GM12878 (cell line): ENCODE measurements at regions not wholly inside any gene's neighbourhood (a gene's known extent, or its start where the extent isn't known, plus 50 kb on each side); places are given as distances from the start of the nearest gene placed in this dataset.

Experiments used
- ATAC-seq: fragments of 200-7000 bp; cut with Tn5 transposase; 3 replicates; pipeline ENCODE4 v1.9.1; 2020; ENCODE audit warnings: mild to moderate bottlenecking, moderate library complexity
- BruUV-seq: library from RNA; stranded (reverse); fragments of 400-500 nt; replicated peaks from 2 replicates; lab custom pipeline; 2021; lab: Mats Ljungman, UMichigan
- CTCF ChIA-PET: fragments of 300-600 bp; sonication (Branson Sonifier 250); formaldehyde crosslinking; extraction: SDS; loops from one replicate; lab custom pipeline; 2021; ENCODE audit warnings: inconsistent platforms; lab: Yijun Ruan, JAX
- POLR2A ChIA-PET: fragments of 350-600 bp; formaldehyde crosslinking; extraction: SDS; loops from one replicate; lab custom pipeline; 2021; ENCODE audit warnings: inconsistent platforms; lab: Charles Lee
- RAD21 ChIA-PET: fragments of 300-600 bp; sonication (Branson Sonifier 250); formaldehyde crosslinking; loops from one replicate; lab custom pipeline; 2023; ENCODE audit warnings: antibody characterized with exemption; ENCODE audit not compliant: unreplicated experiment; lab: Charles Lee
- SMC1A ChIA-PET: fragments of 300-600 bp; sonication (Branson Sonifier 250); formaldehyde crosslinking; loops from one replicate; lab custom pipeline; 2023; ENCODE audit not compliant: unreplicated experiment, uncharacterized antibody; lab: Charles Lee
- DNase-seq: peaks from one replicate; pipeline ENCODE4 v3.0.0-alpha.2; 2011; ENCODE audit warnings: low read depth, low spot score
- FAIRE-seq: peaks from 3 replicates; lab custom pipeline; 2011; peaks lifted over from hg19 to GRCh38; lab: Jason Lieb, UNC
- H2AFZ ChIP-seq: 2 replicates; pipeline ENCODE4 v1.6.0; 2011; ENCODE audit warnings: low read depth, low read length, control low read depth; ENCODE audit not compliant: control insufficient read depth
- H3K27ac ChIP-seq: 2 replicates; pipeline ENCODE4 v1.5.1; 2011; ENCODE audit warnings: control low read depth; ENCODE audit not compliant: control insufficient read depth, insufficient read depth
- H3K27me3 ChIP-seq, 2 experiments: replicated peaks in 1 of 2; 2 replicates each; pipeline versions ENCODE4 v1.6.0 to v1.6.1; 2011; ENCODE audit warnings: low read length in 1 of 2; ENCODE audit not compliant: control insufficient read depth in 2 of 2, insufficient read depth in 2 of 2
- H3K36me3 ChIP-seq, 2 experiments: 2 replicates each; pipeline ENCODE4 v1.5.1; 2011; ENCODE audit warnings: low read length in 1 of 2; ENCODE audit not compliant: control insufficient read depth in 2 of 2, insufficient read depth in 2 of 2
- H3K4me1 ChIP-seq: 2 replicates; pipeline ENCODE4 v1.6.1; 2011; ENCODE audit warnings: mild to moderate bottlenecking, low read length, moderate library complexity, mixed read lengths; ENCODE audit not compliant: control insufficient read depth, insufficient read depth
- H3K4me2 ChIP-seq: 2 replicates; pipeline ENCODE4 v1.6.0; 2011; ENCODE audit warnings: control low read depth; ENCODE audit not compliant: control insufficient read depth, insufficient read depth
- H3K4me3 ChIP-seq: fragments of 200-600 bp; sonication (generic); 2 replicates; pipeline ENCODE4 v1.5.1; 2016
- H3K79me2 ChIP-seq: 2 replicates; pipeline ENCODE4 v1.6.0; 2011; ENCODE audit warnings: low read length; ENCODE audit not compliant: control insufficient read depth, insufficient read depth
- H3K9ac ChIP-seq: 2 replicates; pipeline ENCODE4 v1.8.0; 2011; ENCODE audit warnings: low read length, control low read depth, mixed read lengths; ENCODE audit not compliant: control insufficient read depth, insufficient read depth
- H3K9me3 ChIP-seq: replicated peaks from 3 replicates; pipeline ENCODE4 v1.5.1; 2011; ENCODE audit warnings: mild to moderate bottlenecking, low read length; ENCODE audit not compliant: control insufficient read depth, insufficient read depth
- H4K20me1 ChIP-seq: 2 replicates; pipeline ENCODE4 v1.6.0; 2011; ENCODE audit not compliant: control insufficient read depth, insufficient read depth
- SPI1 ChIP-seq: IDR thresholded peaks from 2 replicates; pipeline ENCODE4 v1.6.1; 2011; ENCODE audit warnings: low read depth, mild to moderate bottlenecking, low read length, moderate library complexity, borderline replicate concordance; ENCODE audit not compliant: insufficient read depth
- ZBTB11 ChIP-seq: fragments of 450-650 bp; formaldehyde crosslinking; IDR thresholded peaks from 2 replicates; pipeline ENCODE4 v1.5.0; 2022; ENCODE audit warnings: mild to moderate bottlenecking, missing genetic modification characterization
- WGBS: methylation state at CpG from one replicate; pipeline ENCODE4 v1.1.6; 2016; ENCODE audit warnings: low lambda C conversion rate; ENCODE audit not compliant: insufficient replicate concordance, insufficient coverage; ENCODE audit errors: missing lambda C conversion rate; 5-methylcytosine and 5-hydroxymethylcytosine counted together
- in situ Hi-C: fragments of 300-500 bp; cut with MboI; formaldehyde crosslinking; loops from 9 replicates; pipeline ENCODE4 v1.14.3; 2018; ENCODE audit warnings: mixed read lengths
- intact Hi-C: fragments of 100-400 bp; cut with micrococcal nuclease; formaldehyde crosslinking; loops from one replicate; pipeline ENCODE4 v1.14.2; 2022; ENCODE audit not compliant: unreplicated experiment

- Histone ChIP-seq H4K20me1 (no peaks in the 10 kb centered on the region), H3K9ac (no peak overlapping the region), H3K9me3 (no peaks in the 10 kb centered on the region; the same call in 2 of the 3 replicates), H3K27me3 (peaks cover 0 to 3% of the 10 kb centered on the region in 2 experiments; a peak in 2 of 4 replicates), H3K4me1 (no peaks in the 10 kb centered on the region), H3K36me3 (no peaks in the 10 kb centered on the region), H3K4me2 (no peak overlapping the region), H2AFZ (no peak overlapping the region), H3K27ac (no peak overlapping the region), H3K79me2 (no peaks in the 10 kb centered on the region), H3K4me3 (no peak overlapping the region)
- DNase-seq (no peak), FAIRE-seq (no peak), ATAC-seq (no peak)
- RAD21 ChIA-PET = no interaction called here
- WGBS = 21% methylated on average over 6 of the region's 6 CpGs
- CTCF ChIA-PET = interaction anchor here (1.8 kb wide), 1 partner anchor 15 kb away, joined by 4 read pairs; no protein-coding TSS in a partner anchor
- in situ Hi-C loops (no loop called here), intact Hi-C loops (no loop called here)
- BruUV-seq = no TSS peak
- no peak for TF ChIP-seq ZBTB11 (CRISPR knock-in tag)
- TF ChIP-seq SPI1 = 0 out of 2 replicates have a peak, but pooled peaks have one; percentile 23
- SMC1A ChIA-PET = no interaction called here
- POLR2A ChIA-PET = no interaction called here
These were observed 334.0 kb downstream of the BUD13 start for GRCh38 chr11:116438651-116439360.
